ENCODE measurements at regions not wholly inside any gene's neighbourhood (a gene's known extent, or its start where the extent isn't known, plus 50 kb on each side); places are given as distances from the start of the nearest gene placed in this dataset.
"Not testable (repeated sequence)": the region's sequence is repeated elsewhere in the genome, so short reads cannot be mapped to it uniquely, and the experiment has no call there.

DNA sequence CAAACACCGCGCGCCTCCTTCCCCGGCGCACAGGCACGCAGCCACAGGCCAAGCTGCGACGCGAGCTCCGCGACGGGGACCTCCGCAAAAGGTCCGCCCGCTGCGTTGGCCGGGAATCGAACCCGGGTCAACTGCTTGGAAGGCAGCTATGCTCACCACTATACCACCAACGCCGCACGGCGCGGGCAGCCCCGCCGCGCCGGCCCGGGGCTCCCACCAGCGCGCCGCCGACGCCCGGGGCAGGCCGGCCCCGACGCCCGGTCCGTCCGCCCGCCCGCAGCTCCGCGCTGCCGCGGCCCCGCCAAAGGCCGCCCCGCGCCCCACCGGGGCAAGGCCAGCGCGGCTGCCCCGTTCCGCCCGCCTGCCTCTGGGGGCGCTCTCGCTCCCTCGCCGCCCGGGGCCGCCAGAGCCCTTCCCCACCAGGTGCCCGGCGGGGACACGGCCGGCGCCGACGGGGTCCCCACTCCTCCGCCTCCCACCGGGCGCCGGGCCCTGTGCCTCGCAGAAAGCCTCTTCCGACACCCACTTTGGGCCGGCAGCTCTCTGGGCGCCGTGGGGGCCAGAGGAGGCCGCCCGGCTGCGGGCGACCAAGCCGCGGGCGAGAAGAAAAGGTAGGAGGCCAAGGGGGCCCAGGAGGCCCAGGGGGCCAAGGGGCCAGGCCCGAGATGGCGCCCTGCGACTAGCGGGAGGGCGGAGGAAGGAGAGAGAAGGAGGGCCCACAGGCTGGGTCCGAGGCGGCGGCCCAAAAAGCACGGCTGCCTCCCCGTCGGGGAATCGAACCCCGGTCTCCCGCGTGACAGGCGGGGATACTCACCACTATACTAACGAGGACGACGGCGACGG lies 50.2 kb upstream of the FCGR2A start:
- not testable (repeated sequence) for H3K4me3 ChIP-seq (ENCODE audit: low read depth in 1 of 2, low read length in 2 of 2); H3K36me3 ChIP-seq (ENCODE audit: insufficient read depth, low read length); H3K4me1 ChIP-seq (ENCODE audit: insufficient read depth, low read length); H2AFZ ChIP-seq (ENCODE audit: low read depth, low read length); ATAC-seq (ENCODE audit: insufficient read depth, low read depth); H3K4me2 ChIP-seq (ENCODE audit: insufficient read depth, low read length); H3K27ac ChIP-seq (ENCODE audit: low read length); H3K79me2 ChIP-seq (ENCODE audit: insufficient read depth, low read length); H4K20me1 ChIP-seq (ENCODE audit: insufficient read depth, low read length); H3K27me3 ChIP-seq (ENCODE audit: insufficient read depth, low read length, poor library complexity); DNase-seq; H3K9me3 ChIP-seq (ENCODE audit: insufficient read depth, low read length, severe bottlenecking); H3K9ac ChIP-seq (ENCODE audit: low read depth, low read length)

DNA sequence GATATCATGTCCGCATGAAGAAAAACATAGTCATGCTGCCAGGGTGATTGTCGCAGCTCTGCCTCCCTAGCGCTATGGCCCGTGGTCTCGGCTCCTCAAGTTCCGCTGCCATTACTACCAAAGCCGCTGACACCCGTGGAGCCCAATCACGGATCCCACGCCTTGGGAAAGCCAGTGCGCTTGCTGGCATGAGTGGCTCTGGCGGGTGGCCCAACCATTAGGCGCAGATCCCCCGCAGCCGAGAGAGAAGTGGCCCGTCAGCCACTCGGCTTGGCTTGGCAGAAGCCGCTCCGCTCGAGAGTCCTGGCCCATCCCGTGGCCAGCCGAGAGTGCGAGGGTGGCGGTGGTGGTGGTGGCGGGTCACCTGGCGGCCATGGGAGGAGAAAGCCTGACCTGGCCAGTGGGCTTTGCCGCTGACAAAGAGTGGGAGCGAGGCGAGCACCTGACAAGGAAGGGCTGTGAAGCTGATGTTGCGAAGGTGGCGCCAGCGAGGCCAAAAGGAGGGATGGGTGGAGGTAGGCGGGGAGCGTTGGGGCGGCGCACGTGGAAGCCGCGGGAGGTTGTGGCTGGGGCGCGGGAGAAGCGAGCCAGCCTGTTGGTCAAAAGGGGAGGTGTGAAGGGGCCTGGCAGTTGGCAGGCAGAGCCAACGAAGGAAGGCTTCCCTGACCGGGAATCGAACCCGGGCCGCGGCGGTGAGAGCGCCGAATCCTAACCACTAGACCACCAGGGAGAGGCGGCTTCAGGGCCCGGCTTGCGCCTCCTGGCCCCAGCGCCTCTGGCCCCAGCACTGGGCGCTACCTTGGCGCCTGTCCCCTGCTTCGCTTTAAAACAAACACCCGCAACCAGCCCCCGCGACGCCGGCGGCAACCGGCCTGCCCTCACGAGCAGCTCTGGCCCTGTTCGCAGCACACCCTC lies 51.0 kb upstream of the FCGR2A start:
- H3K79me2 ChIP-seq (ENCODE audit: insufficient read depth, low read length); H3K9me3 ChIP-seq (ENCODE audit: insufficient read depth, low read length, severe bottlenecking); H3K4me3 ChIP-seq (ENCODE audit: low read depth in 1 of 2, low read length in 2 of 2); H3K27me3 ChIP-seq (ENCODE audit: insufficient read depth, low read length, poor library complexity); H4K20me1 ChIP-seq (ENCODE audit: insufficient read depth, low read length); H2AFZ ChIP-seq (ENCODE audit: low read depth, low read length); ATAC-seq (ENCODE audit: insufficient read depth, low read depth); H3K4me2 ChIP-seq (ENCODE audit: insufficient read depth, low read length); H3K27ac ChIP-seq (ENCODE audit: low read length); H3K4me1 ChIP-seq (ENCODE audit: insufficient read depth, low read length); H3K9ac ChIP-seq (ENCODE audit: low read depth, low read length); H3K36me3 ChIP-seq (ENCODE audit: insufficient read depth, low read length): not testable (repeated sequence)
- DNase-seq = peak; percentile 18

DNA sequence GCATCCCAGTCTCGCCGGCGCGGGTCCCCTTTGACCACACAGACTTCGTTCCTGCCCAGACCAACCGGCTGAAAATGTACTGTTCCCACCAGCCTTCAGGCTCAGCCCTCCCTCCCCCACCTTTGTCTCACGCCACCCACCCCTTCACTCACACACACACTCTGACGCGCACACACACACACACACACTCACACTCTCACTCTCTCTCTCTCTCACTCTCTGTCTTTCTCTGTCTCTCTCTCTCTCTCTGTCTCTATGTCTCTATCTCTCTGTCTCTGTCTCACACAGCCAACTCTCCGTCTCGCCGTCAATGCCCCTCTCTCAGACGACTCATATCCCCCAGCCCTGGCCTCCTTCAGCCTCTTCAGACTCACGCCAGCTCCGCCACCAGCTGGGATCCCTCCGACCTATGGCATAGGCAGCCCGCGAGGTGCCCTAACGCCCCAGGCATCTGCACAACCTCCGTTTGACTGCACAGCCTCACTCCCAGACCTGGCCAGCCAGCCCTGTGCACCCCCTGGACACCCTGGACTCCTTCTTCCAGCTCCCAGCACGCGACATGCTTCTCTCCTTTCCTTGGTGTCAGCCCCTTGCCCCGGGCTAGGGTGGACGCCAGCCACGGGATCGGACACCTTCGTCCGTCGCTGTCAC lies 53.4 kb upstream of the FCGR2A start:
- H3K27ac ChIP-seq (ENCODE audit: low read length); H2AFZ ChIP-seq (ENCODE audit: low read depth, low read length); H3K4me1 ChIP-seq (ENCODE audit: insufficient read depth, low read length); DNase-seq; H3K79me2 ChIP-seq (ENCODE audit: insufficient read depth, low read length); H3K4me3 ChIP-seq (ENCODE audit: low read depth in 1 of 2, low read length in 2 of 2); H3K9me3 ChIP-seq (ENCODE audit: insufficient read depth, low read length, severe bottlenecking); H3K9ac ChIP-seq (ENCODE audit: low read depth, low read length); H4K20me1 ChIP-seq (ENCODE audit: insufficient read depth, low read length); H3K27me3 ChIP-seq (ENCODE audit: insufficient read depth, low read length, poor library complexity); H3K4me2 ChIP-seq (ENCODE audit: insufficient read depth, low read length); H3K36me3 ChIP-seq (ENCODE audit: insufficient read depth, low read length): not testable (repeated sequence)
- peak; percentile 16; the same call in 1 of the 3 replicates for ATAC-seq (ENCODE audit: insufficient read depth, low read depth)

DNA sequence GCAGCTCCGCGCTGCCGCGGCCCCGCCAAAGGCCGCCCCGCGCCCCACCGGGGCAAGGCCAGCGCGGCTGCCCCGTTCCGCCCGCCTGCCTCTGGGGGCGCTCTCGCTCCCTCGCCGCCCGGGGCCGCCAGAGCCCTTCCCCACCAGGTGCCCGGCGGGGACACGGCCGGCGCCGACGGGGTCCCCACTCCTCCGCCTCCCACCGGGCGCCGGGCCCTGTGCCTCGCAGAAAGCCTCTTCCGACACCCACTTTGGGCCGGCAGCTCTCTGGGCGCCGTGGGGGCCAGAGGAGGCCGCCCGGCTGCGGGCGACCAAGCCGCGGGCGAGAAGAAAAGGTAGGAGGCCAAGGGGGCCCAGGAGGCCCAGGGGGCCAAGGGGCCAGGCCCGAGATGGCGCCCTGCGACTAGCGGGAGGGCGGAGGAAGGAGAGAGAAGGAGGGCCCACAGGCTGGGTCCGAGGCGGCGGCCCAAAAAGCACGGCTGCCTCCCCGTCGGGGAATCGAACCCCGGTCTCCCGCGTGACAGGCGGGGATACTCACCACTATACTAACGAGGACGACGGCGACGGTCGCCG lies 57.4 kb upstream of the FCGR2A start:
- not testable (repeated sequence) for H3K4me2 ChIP-seq (ENCODE audit: insufficient read depth, low read length); ATAC-seq (ENCODE audit: insufficient read depth, low read depth); DNase-seq

DNA sequence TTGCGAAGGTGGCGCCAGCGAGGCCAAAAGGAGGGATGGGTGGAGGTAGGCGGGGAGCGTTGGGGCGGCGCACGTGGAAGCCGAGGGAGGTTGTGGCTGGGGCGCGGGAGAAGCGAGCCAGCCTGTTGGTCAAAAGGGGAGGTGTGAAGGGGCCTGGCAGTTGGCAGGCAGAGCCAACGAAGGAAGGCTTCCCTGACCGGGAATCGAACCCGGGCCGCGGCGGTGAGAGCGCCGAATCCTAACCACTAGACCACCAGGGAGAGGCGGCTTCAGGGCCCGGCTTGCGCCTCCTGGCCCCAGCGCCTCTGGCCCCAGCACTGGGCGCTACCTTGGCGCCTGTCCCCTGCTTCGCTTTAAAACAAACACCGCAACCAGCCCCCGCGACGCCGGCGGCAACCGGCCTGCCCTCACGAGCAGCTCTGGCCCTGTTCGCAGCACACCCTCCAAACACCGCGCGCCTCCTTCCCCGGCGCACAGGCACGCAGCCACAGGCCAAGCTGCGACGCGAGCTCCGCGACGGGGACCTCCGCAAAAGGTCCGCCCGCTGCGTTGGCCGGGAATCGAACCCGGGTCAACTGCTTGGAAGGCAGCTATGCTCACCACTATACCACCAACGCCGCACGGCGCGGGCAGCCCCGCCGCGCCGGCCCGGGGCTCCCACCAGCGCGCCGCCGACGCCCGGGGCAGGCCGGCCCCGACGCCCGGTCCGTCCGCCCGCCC lies 58.1 kb upstream of the FCGR2A start:
- not testable (repeated sequence) for H3K27ac ChIP-seq (ENCODE audit: low read length); H4K20me1 ChIP-seq (ENCODE audit: insufficient read depth, low read length); H2AFZ ChIP-seq (ENCODE audit: low read depth, low read length); H3K4me3 ChIP-seq (ENCODE audit: low read depth in 1 of 2, low read length in 2 of 2); DNase-seq; H3K27me3 ChIP-seq (ENCODE audit: insufficient read depth, low read length, poor library complexity); ATAC-seq (ENCODE audit: insufficient read depth, low read depth); H3K4me2 ChIP-seq (ENCODE audit: insufficient read depth, low read length); H3K79me2 ChIP-seq (ENCODE audit: insufficient read depth, low read length); H3K4me1 ChIP-seq (ENCODE audit: insufficient read depth, low read length); H3K9ac ChIP-seq (ENCODE audit: low read depth, low read length); H3K9me3 ChIP-seq (ENCODE audit: insufficient read depth, low read length, severe bottlenecking); H3K36me3 ChIP-seq (ENCODE audit: insufficient read depth, low read length)

More for the DNA sequence above, 57.4 kb upstream of the FCGR2A start:
- H3K9me3 ChIP-seq (ENCODE audit: insufficient read depth, low read length, severe bottlenecking); H3K36me3 ChIP-seq (ENCODE audit: insufficient read depth, low read length); H3K4me3 ChIP-seq (ENCODE audit: low read depth in 1 of 2, low read length in 2 of 2); H3K9ac ChIP-seq (ENCODE audit: low read depth, low read length); H3K27ac ChIP-seq (ENCODE audit: low read length); H3K79me2 ChIP-seq (ENCODE audit: insufficient read depth, low read length); H2AFZ ChIP-seq (ENCODE audit: low read depth, low read length); H4K20me1 ChIP-seq (ENCODE audit: insufficient read depth, low read length); H3K4me1 ChIP-seq (ENCODE audit: insufficient read depth, low read length); H3K27me3 ChIP-seq (ENCODE audit: insufficient read depth, low read length, poor library complexity): not testable (repeated sequence)

DNA sequence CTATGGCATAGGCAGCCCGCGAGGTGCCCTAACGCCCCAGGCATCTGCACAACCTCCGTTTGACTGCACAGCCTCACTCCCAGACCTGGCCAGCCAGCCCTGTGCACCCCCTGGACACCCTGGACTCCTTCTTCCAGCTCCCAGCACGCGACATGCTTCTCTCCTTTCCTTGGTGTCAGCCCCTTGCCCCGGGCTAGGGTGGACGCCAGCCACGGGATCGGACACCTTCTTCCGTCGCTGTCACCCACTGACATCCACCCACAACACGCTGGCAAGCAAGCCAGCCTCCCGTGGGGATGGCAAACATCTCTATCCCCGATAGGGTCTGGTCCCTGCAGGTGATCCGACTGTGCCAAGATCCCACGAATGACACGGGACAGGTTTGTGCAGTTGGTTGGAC lies 60.5 kb upstream of the FCGR2A start:
- H4K20me1 ChIP-seq (ENCODE audit: insufficient read depth, low read length) = not testable (repeated sequence)
- DNase-seq (peak; percentile 23), ATAC-seq (ENCODE audit: insufficient read depth, low read depth) (peak; percentile 36; the same call in 1 of the 3 replicates)

DNA sequence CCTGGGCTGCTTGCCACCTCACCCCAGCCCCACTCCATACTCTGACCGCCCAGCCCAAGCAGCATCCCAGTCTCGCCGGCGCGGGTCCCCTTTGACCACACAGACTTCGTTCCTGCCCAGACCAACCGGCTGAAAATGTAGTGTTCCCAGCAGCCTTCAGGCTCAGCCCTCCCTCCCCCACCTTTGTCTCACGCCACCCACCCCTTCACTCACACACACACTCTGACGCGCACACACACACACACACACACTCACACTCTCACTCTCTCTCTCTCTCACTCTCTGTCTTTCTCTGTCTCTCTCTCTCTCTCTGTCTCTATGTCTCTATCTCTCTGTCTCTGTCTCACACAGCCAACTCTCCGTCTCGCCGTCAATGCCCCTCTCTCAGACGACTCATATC lies 61.0 kb upstream of the FCGR2A start:
- H3K79me2 ChIP-seq (ENCODE audit: insufficient read depth, low read length); H3K4me3 ChIP-seq (ENCODE audit: low read depth in 1 of 2, low read length in 2 of 2); H3K4me1 ChIP-seq (ENCODE audit: insufficient read depth, low read length); H3K4me2 ChIP-seq (ENCODE audit: insufficient read depth, low read length); H3K27ac ChIP-seq (ENCODE audit: low read length); H3K36me3 ChIP-seq (ENCODE audit: insufficient read depth, low read length); H3K27me3 ChIP-seq (ENCODE audit: insufficient read depth, low read length, poor library complexity); H3K9ac ChIP-seq (ENCODE audit: low read depth, low read length); ATAC-seq (ENCODE audit: insufficient read depth, low read depth); H2AFZ ChIP-seq (ENCODE audit: low read depth, low read length); H3K9me3 ChIP-seq (ENCODE audit: insufficient read depth, low read length, severe bottlenecking); H4K20me1 ChIP-seq (ENCODE audit: insufficient read depth, low read length); DNase-seq: not testable (repeated sequence)

More for the DNA sequence above, 60.5 kb upstream of the FCGR2A start:
- H3K4me2 ChIP-seq (ENCODE audit: insufficient read depth, low read length); H3K9ac ChIP-seq (ENCODE audit: low read depth, low read length); H3K9me3 ChIP-seq (ENCODE audit: insufficient read depth, low read length, severe bottlenecking); H3K4me3 ChIP-seq (ENCODE audit: low read depth in 1 of 2, low read length in 2 of 2); H3K4me1 ChIP-seq (ENCODE audit: insufficient read depth, low read length); H3K27me3 ChIP-seq (ENCODE audit: insufficient read depth, low read length, poor library complexity); H3K79me2 ChIP-seq (ENCODE audit: insufficient read depth, low read length); H3K27ac ChIP-seq (ENCODE audit: low read length); H3K36me3 ChIP-seq (ENCODE audit: insufficient read depth, low read length); H2AFZ ChIP-seq (ENCODE audit: low read depth, low read length): not testable (repeated sequence)
